ENCODE measurements at regions not wholly inside any gene's neighbourhood (a gene's known extent, or its start where the extent isn't known, plus 50 kb on each side); places are given as distances from the start of the nearest gene placed in this dataset.

DNA sequence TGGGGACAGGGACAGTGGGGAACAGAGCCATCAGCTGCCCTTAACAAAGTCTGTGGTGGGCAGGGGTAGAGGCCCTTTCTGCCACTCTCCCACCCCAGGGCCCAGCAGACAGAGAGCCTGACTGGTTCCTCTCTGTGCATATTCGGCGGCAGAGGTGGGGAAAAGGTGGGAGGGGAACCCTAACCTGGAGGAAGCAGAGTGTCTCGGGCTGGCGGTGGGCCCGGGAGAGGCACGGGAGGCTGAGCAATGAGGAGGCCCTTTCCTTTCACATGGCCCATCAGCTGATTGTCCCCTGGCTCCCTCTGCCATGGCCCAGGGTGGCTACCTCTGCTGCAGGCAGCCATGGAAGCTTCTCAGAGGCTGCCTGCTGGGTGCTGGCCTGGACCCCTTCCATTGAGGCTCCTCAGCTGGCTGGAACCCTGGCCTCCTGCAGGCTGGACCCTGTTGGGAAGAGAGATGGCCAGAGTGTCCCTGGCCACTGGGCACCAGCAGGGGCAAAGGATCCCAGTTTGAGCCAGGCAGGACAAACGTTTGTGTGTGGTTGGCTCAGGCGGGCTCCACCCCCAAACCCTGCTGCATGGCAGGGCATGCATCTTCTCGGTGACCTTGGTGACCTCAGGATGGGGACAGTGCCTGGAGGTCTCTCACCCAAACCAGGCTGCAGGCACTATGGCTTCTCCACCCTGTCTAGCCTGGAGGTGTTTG lies 202.8 kb upstream of the ZNF536 start:
- Mint-ChIP-seq H3K36me3 (no peaks in the 10 kb centered on the region), H3K4me1 (no peaks in the 10 kb centered on the region), H3K9me3 (peaks cover 2% of the 10 kb centered on the region), H3K27ac (no peak overlapping the region), H3K27me3 (ENCODE audit: low read depth) (peaks cover 1% of the 10 kb centered on the region), H3K4me3 (no peak overlapping the region)
- DNase-seq (ENCODE audit: low spot score in 2 of 2, unreplicated experiment in 2 of 2): no peak
- TF ChIP-seq, protein P1, sequence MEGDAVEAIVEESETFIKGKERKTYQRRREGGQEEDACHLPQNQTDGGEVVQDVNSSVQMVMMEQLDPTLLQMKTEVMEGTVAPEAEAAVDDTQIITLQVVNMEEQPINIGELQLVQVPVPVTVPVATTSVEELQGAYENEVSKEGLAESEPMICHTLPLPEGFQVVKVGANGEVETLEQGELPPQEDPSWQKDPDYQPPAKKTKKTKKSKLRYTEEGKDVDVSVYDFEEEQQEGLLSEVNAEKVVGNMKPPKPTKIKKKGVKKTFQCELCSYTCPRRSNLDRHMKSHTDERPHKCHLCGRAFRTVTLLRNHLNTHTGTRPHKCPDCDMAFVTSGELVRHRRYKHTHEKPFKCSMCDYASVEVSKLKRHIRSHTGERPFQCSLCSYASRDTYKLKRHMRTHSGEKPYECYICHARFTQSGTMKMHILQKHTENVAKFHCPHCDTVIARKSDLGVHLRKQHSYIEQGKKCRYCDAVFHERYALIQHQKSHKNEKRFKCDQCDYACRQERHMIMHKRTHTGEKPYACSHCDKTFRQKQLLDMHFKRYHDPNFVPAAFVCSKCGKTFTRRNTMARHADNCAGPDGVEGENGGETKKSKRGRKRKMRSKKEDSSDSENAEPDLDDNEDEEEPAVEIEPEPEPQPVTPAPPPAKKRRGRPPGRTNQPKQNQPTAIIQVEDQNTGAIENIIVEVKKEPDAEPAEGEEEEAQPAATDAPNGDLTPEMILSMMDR (IDR thresholded peaks at IDR 0.05; ENCODE audit: unreplicated experiment): no peak

DNA sequence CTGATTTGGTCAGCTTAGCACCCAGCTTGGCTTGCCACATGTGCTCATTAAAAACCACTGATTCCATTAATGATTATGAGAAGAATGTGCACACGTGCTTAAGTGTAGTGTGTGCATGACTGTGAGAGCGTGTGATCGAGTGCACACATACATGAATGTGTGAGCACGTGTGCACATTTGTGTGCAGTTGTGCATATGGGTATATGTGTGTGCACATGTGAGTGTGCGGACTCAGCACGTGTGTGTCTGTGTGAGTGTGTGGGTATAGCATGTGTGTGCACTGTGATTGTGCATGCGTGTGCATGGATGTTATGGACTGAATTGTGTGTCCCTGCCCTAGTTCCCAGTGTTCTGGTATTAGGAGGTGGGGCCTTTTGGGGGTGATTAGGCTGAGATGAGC lies 202.1 kb upstream of the ZNF536 start:
- H3K36me3 Mint-ChIP-seq: no peaks in the 10 kb centered on the region
- no peak overlapping the region for H3K4me3 Mint-ChIP-seq
- H3K27ac Mint-ChIP-seq: no peak overlapping the region
- peaks cover 1% of the 10 kb centered on the region for H3K27me3 Mint-ChIP-seq (ENCODE audit: low read depth)
- no peaks in the 10 kb centered on the region for H3K9me3 Mint-ChIP-seq
- H3K4me1 Mint-ChIP-seq: no peaks in the 10 kb centered on the region
- TF ChIP-seq, protein P1 (IDR thresholded peaks at IDR 0.05; ENCODE audit: unreplicated experiment): no peak
- DNase-seq (ENCODE audit: low spot score in 2 of 2, unreplicated experiment in 2 of 2): no peak

DNA sequence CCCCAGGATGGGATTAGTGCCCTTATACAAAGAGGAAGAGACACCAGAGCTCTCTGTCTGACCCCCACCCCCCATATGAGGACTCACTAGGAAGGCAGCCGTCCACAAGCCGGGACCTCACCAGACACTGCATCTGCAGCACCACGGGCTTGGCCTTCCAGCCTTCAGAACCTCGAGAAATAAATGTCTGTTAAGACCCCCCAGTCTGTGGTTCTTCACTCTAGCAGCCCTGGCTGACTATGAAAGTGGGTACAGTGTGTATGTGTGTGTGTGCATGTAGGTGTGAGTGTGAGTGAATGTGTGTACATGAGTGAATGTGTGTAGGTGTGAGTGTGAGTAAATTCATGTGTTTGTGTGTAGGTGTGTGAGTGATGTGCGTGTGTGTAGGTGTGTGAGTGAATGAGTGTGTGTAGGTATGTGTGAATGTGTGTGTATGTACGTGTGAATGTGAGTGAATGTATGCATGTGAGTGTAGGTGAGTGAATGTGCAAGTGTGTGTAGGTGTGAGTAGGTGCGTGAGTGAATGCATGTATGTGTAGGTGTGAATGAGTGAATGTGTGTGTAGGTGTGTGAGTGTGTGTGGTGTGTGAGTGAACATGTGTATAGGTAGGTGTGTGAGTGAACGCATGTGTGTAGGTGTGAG lies 201.6 kb upstream of the ZNF536 start:
- Mint-ChIP-seq H3K27me3 (ENCODE audit: low read depth) (peaks cover 1% of the 10 kb centered on the region), H3K4me3 (no peak overlapping the region), H3K27ac (no peak overlapping the region), H3K4me1 (no peaks in the 10 kb centered on the region), H3K36me3 (no peaks in the 10 kb centered on the region), H3K9me3 (no peaks in the 10 kb centered on the region)
- TF ChIP-seq, protein P1 (IDR thresholded peaks at IDR 0.05; ENCODE audit: unreplicated experiment): no peak
- no peak for DNase-seq (ENCODE audit: low spot score in 2 of 2, unreplicated experiment in 2 of 2)

DNA sequence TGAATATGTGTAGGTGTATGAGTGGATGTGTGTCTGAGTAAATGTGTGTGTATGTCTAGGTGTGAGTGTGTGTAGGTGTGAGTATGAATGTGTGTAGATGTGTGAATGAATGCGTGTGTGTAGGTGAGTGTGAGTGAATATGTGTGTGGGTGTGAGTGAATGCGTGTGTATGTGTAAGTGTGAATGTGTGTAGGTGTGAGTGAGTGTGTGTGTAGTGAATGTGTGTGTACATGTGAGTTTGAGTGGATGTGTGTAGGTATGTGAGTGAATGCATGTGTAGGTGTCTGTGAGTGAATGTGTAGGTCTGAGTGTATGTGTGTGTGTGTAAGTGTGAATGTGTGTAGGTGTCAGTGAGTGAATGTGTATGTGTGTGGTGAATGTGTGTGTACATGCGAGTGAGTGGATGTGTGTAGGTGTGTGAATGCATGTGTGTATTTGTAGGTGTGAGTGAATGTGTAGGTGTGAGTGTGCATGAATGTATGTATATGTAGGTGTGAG lies 201.0 kb upstream of the ZNF536 start:
- no peaks in the 10 kb centered on the region for H3K9me3 Mint-ChIP-seq
- no peak overlapping the region for H3K27ac Mint-ChIP-seq
- no peaks in the 10 kb centered on the region for H3K36me3 Mint-ChIP-seq
- no peak for DNase-seq (ENCODE audit: low spot score in 2 of 2, unreplicated experiment in 2 of 2)
- H3K4me3 Mint-ChIP-seq: no peak overlapping the region
- TF ChIP-seq, protein P1 (IDR thresholded peaks at IDR 0.05; ENCODE audit: unreplicated experiment): no peak
- H3K4me1 Mint-ChIP-seq: no peaks in the 10 kb centered on the region
- H3K27me3 Mint-ChIP-seq (ENCODE audit: low read depth): peaks cover 1% of the 10 kb centered on the region

DNA sequence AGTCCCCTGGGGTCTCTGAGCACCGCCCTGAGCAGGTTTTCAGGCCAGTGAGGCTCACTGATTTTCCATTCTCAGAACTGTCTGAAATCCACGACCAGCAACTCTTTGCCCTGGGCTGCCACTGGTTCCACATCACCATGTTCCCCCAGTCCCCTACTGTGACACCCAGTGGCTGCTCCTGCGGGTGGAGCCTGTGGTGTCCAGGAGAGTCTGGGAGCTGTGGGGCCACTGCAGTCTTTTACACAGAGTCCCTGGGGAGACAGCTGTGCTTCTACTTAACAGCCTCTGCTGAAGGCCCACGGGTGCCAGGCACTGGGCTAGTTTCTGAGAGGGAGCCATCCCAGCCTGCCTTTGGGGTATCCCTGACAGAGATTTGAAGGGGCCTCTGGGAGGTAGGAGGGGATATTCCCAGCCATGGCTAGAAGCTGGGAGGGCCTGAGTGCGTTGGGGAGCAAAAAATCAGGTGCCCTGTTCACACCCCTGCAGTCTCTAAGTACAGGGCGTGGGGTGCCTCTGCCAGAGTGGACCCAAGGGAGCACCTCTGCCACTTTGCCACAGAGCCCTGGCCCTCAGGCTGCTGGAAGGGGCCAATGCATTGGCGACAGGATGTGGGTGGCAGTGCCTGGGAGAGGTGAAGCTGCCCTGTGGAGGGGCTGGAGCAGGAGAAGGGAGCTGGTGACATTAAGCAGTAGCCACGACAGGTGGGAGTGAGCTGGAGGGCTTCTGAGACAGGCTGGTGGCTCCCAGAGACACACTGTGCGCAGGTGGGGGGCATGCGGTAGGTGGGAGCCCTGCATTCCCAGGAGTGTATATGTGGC lies 200.2 kb upstream of the ZNF536 start:
- H3K27me3 Mint-ChIP-seq (ENCODE audit: low read depth): peaks cover 1% of the 10 kb centered on the region
- H3K4me3 Mint-ChIP-seq: no peak overlapping the region
- TF ChIP-seq, protein P1 (IDR thresholded peaks at IDR 0.05; ENCODE audit: unreplicated experiment): no peak
- H3K27ac Mint-ChIP-seq: no peak overlapping the region
- no peaks in the 10 kb centered on the region for H3K4me1 Mint-ChIP-seq
- no peaks in the 10 kb centered on the region for H3K36me3 Mint-ChIP-seq
- DNase-seq (ENCODE audit: low spot score in 2 of 2, unreplicated experiment in 2 of 2): no peak
- H3K9me3 Mint-ChIP-seq: no peaks in the 10 kb centered on the region

All from mesothelial cell of epicardium (in vitro differentiated cells).